ENCODE measurements at regions not wholly inside any gene's neighbourhood (a gene's known extent, or its start where the extent isn't known, plus 50 kb on each side); places are given as distances from the start of the nearest gene placed in this dataset. TPM values are rescaled to one million over a fixed set of nuclear protein-coding genes. Genes with fewer than 3 reads are reported as not detected.

Small RNA genes in the stretch of these regions (small RNA-seq; reads per million reads assigned to genes)
- not detected for gene AC084759.1 (ENCODE audit: insufficient read depth)
